ENCODE measurements at regions not wholly inside any gene's neighbourhood (a gene's known extent, or its start where the extent isn't known, plus 50 kb on each side); places are given as distances from the start of the nearest gene placed in this dataset.

GRCh38 chr12:27190761-27191160 lies 53.3 kb upstream of the STK38L start:
- Mint-ChIP-seq H3K4me3 (ENCODE audit: unreplicated experiment) (no peak overlapping the region), H3K27ac (ENCODE audit: unreplicated experiment) (peak overlapping the region; percentile 86), H3K36me3 (ENCODE audit: low read depth) (no peaks in the 10 kb centered on the region), H3K4me1 (ENCODE audit: low read depth) (peaks cover 31% of the 10 kb centered on the region), H3K27me3 (ENCODE audit: low read depth) (no peaks in the 10 kb centered on the region), H3K9me3 (ENCODE audit: low read depth) (no peaks in the 10 kb centered on the region)
- no peak for TF ChIP-seq CTCF (IDR thresholded peaks at IDR 0.05)
- DNase-seq (ENCODE audit: low spot score), result no peak

- Mint-ChIP-seq H3K9me3 (ENCODE audit: low read depth) (no peaks in the 10 kb centered on the region), H3K4me1 (ENCODE audit: low read depth) (peaks cover 23% of the 10 kb centered on the region), H3K27me3 (ENCODE audit: low read depth) (no peaks in the 10 kb centered on the region), H3K36me3 (ENCODE audit: low read depth) (no peaks in the 10 kb centered on the region), H3K4me3 (ENCODE audit: unreplicated experiment) (no peak overlapping the region), H3K27ac (ENCODE audit: unreplicated experiment) (peak overlapping the region; percentile 86)
- no peak for DNase-seq (ENCODE audit: low spot score)
- TF ChIP-seq CTCF (IDR thresholded peaks at IDR 0.05), result no peak
These were observed 52.6 kb upstream of the STK38L start for GRCh38 chr12:27191531-27191930.

- Mint-ChIP-seq H3K27me3 (ENCODE audit: low read depth) (no peaks in the 10 kb centered on the region), H3K36me3 (ENCODE audit: low read depth) (no peaks in the 10 kb centered on the region), H3K27ac (ENCODE audit: unreplicated experiment) (peak overlapping the region; percentile 86), H3K4me1 (ENCODE audit: low read depth) (peaks cover 16% of the 10 kb centered on the region), H3K4me3 (ENCODE audit: unreplicated experiment) (no peak overlapping the region), H3K9me3 (ENCODE audit: low read depth) (no peaks in the 10 kb centered on the region)
- no peak for TF ChIP-seq CTCF (IDR thresholded peaks at IDR 0.05)
- DNase-seq (ENCODE audit: low spot score), result no peak
These were observed 51.8 kb upstream of the STK38L start for GRCh38 chr12:27192118-27192802.

GRCh38 chr12:27193106-27193505 lies 51.0 kb upstream of the STK38L start:
- no peaks in the 10 kb centered on the region for H3K36me3 Mint-ChIP-seq (ENCODE audit: low read depth)
- H3K27me3 Mint-ChIP-seq (ENCODE audit: low read depth), result no peaks in the 10 kb centered on the region
- no peak for TF ChIP-seq CTCF (IDR thresholded peaks at IDR 0.05)
- peak overlapping the region; percentile 86 for H3K27ac Mint-ChIP-seq (ENCODE audit: unreplicated experiment)
- peaks cover 18% of the 10 kb centered on the region for H3K4me1 Mint-ChIP-seq (ENCODE audit: low read depth)
- H3K9me3 Mint-ChIP-seq (ENCODE audit: low read depth), result no peaks in the 10 kb centered on the region
- DNase-seq (ENCODE audit: low spot score), result no peak
- H3K4me3 Mint-ChIP-seq (ENCODE audit: unreplicated experiment), result no peak overlapping the region

- DNase-seq (ENCODE audit: low spot score), result no peak
- Mint-ChIP-seq H3K4me1 (ENCODE audit: low read depth) (peaks cover 20% of the 10 kb centered on the region), H3K36me3 (ENCODE audit: low read depth) (no peaks in the 10 kb centered on the region), H3K9me3 (ENCODE audit: low read depth) (no peaks in the 10 kb centered on the region), H3K4me3 (ENCODE audit: unreplicated experiment) (no peak overlapping the region), H3K27me3 (ENCODE audit: low read depth) (no peaks in the 10 kb centered on the region), H3K27ac (ENCODE audit: unreplicated experiment) (no peak overlapping the region)
- peak; percentile 39 for TF ChIP-seq CTCF (IDR thresholded peaks at IDR 0.05)
These were observed 50.1 kb upstream of the STK38L start for GRCh38 chr12:27193854-27194544.

All from chondrocyte (in vitro differentiated cells).